NCI-H1417 (cell line): ENCODE measurements at regions not wholly inside any gene's neighbourhood (a gene's known extent, or its start where the extent isn't known, plus 50 kb on each side); places are given as distances from the start of the nearest gene placed in this dataset.

Source experiments
- DNase-seq, 3 experiments: peaks; one replicate each; lab custom pipeline; 2025; lab: John Stamatoyannopoulos, UW

GRCh38 chr16:35258381-35258780 is 1799.0 kb downstream of the TP53TG3F start:
- DNase-seq, result no peak

DNA sequence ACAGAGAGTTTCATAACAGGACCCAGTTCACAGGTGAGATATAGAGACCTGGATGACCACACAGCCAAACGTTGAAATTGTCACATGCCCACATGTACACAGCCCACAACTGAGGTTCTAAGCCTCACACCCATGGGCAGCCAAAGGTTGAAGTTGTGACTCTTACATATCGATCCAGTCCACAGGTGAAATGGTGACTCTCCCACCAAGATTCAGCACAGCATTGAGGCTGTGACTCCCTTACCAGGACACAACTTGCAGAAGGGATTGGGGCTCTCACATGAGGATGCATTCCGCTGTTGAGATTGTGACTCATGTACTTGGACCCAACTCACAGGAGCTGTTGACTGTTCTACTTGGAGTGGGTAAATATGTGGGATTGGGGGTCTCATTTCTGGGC is 1836.4 kb downstream of the TP53TG3F start:
- DNase-seq, result no peak

GRCh38 chr16:35296962-35297653 is 1837.7 kb downstream of the TP53TG3F start:
- DNase-seq, result no peak

- no peak for DNase-seq
These were observed 1839.2 kb downstream of the TP53TG3F start for GRCh38 chr16:35298460-35299243.

DNA sequence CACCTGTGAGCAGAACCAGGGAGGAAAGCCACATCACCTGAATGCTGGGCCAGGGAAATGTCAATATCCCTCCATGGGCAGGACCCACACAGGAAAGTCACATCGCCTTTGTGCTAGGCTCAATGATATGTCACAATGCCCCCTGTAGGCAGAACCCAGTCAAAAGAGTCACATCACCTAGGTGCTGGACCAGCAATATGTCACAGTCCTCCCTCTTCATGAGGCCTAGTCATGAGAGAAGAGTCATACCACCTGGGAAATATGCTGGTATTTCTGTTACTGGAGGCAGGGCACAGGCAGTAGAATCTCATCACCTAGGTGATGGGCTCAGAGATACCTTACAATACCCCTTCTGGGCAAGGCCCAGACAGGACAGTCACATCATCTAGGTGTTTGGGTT is 1843.4 kb downstream of the TP53TG3F start:
- no peak for DNase-seq

DNA sequence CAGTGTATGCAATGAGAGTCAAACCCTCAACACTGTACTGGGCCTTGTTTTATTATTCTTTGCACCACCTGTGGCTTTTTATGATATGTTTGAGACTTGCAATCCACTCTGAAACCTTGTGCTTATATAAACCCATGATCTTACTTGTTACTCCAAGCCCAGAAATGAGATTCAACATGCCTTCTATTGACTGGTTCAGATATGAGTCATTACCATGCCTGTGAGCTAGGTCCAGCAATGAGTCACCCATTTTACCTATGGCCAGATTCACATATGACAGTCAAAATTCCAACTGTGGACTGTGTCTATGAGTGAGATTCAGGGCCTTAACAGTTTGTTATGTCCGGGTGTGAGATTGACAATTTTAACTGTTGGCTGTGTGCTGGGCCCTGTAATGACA is 1846.1 kb downstream of the TP53TG3F start:
- no peak for DNase-seq

DNA sequence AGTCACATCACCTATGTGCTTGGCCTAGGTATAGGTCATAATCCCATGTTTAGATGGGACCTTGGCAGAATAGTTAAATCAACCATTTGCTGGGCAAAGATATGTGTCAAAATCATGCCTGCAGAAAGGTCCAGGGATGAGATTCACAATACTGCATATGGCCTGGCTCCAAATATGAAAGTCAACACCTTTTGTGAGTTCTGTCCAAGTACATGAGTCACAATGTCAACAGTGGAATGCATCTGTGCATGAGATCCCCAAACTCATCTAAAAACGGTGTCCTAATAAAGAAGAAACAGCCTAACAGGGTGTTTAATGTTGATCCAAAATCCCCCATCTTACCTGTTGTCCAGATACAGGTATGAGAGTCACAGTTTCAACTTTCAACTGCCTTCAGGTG is 1847.5 kb downstream of the TP53TG3F start:
- DNase-seq, result no peak

DNA sequence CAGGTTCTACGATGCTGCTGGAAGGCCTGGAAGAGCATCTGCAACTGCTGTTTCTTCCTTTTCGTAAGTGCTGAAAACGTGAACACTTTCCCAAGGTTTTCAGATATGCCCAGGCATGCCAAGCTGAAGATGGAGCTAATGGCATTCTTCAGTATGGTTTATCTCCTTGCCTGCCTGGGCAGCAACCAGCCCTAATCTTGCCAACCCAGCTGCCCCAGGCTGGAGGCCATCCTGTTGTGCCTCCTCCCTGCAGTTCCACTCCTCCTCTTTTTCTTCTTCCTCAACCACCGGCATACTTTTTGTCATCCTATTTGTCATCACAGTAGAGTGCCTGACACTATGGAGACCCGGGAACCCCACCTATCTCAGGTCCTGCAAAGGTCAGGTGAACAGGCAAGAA is 1849.3 kb downstream of the TP53TG3F start:
- no peak for DNase-seq

DNA sequence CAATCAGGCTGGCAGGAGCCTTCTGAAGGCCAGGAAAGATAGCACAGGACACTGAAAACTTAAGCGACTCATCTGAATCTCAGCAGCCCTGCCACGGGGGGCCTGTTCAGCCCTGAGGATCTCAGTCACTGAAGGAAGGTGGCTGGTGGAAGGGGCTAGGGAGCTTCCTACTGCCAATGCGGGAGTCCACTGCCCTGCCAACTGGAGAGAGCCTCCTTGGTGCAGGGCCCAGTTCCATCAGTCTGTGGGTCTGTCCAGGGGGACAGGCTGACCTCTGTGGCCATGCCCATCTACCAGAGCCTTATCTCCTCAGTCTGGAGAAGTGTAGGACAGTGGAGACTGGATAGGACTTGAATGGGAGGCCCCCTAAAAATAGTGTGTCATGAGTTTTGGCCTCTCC is 1851.6 kb downstream of the TP53TG3F start:
- DNase-seq, result no peak

DNA sequence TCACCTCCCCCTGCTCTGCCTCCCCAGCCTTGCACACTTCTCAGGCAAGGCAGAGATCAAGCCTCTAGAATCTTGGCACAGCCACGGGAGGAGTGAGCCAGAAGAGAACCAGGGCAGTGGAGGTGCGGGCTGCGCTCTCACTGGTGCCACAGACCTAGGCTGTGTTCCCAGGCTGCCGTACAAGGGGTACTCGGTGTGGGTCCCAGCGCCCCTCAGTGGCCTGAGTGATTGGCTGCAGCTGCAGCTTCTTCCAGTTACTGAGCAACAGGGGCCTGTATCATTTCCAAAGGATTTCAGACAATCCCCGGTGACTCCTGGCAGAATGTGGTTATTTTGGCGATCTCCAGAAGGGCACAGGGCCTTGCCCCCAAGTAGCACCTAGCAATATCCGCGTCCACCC is 1852.1 kb downstream of the TP53TG3F start:
- DNase-seq, result no peak

- no peak for DNase-seq
These were observed 1854.9 kb downstream of the TP53TG3F start for GRCh38 chr16:35314298-35314697.

DNA sequence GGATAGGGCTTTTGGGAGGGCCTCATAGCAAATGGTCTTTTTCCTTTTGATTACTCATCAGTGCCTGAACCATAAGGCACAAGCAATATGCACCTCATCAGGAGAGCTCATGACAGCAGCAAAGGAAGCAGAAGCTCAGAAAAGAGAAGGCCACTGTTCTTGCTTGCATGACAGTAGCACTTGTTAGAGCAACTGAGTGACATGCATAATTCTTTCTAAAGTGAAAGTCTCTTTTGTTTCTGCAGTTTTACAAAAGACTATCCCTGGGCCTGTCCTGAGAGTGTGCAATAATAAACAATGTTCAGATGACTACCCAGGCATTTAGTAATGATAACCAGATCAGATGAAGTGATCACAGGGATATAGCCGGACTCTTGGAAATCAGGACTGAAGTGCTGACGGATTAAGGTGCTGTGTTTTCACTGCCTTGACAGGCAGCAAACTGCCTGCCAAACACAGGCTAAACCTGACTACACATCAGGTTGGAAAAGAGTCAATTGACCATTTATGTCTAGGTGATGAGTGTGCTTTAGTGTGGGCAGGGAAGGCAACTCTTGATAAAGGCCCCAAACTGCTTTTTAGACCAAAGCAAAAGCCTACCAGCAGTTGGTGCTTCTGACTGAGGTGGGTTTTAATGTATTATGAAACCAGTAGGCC is 1860.3 kb downstream of the TP53TG3F start:
- no peak for DNase-seq

DNA sequence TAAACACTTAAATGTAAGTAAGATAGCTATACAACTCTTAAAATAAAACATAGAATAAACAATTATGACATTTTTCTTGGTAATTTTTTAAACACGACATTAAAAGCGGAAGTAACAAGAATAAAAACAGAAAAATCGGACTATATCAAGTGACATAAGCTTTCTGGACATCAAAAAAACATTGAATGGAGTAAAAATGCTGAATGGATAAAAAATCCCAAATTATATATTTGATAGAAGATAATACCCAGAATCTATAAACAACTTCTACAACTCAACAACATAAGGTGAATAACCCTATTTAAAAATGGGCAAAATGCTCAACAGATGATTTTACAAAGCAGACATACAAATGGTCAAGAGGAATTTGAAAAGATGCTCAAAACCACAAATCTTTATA is 1866.5 kb downstream of the TP53TG3F start:
- no peak for DNase-seq

- DNase-seq, result no peak
These were observed 1879.9 kb downstream of the TP53TG3F start for GRCh38 chr16:35339337-35339736.

GRCh38 chr16:35342012-35342411 is 1882.6 kb downstream of the TP53TG3F start:
- no peak for DNase-seq

GRCh38 chr16:35344012-35344762 is 1884.8 kb downstream of the TP53TG3F start:
- DNase-seq, result no peak

DNA sequence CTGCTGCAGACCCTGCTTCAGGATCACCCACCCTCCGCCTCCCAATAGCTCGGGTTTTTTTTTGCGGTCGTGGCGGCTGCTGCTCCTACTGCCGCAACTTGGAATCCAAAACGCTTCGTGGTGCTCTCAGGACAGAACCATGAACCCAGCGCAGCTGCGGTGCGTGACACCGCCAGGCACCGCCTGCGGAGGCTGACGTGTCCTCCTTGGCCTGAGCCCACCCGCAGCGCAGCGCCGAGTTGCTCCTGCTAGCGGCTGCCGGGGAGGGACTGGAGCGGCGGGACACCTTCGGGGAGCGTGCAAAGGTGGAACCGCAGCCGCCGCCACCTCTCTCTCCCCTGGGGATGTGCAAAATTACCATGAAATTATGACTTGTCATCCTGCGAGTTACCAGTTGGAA is 1893.0 kb downstream of the TP53TG3F start:
- no peak for DNase-seq

- DNase-seq, result no peak
These were observed 1904.1 kb downstream of the TP53TG3F start for GRCh38 chr16:35363510-35363909.

- DNase-seq, result no peak
These were observed 1904.9 kb downstream of the TP53TG3F start for GRCh38 chr16:35364263-35364662.

DNA sequence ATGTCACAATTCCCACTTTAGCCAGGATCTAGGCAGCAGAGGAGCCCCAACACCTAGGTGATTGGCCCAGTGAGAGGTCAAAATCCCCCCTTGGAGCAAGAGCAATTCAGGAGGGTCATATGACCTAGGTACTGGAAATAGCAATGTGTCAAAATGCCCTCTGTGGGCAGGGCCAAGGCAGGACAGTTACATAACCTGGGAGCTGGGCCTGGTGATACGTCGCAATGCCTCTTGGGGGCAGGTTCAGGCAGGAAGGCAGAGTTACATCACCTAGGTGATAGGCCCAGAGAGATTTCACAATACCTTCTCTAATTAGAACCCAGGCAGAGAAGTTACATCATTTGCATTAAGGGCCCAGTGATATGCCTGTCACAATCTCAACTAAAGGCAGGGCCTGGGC is 1906.3 kb downstream of the TP53TG3F start:
- DNase-seq, result no peak

GRCh38 chr16:35370617-35371016 is 1911.2 kb downstream of the TP53TG3F start:
- no peak for DNase-seq

GRCh38 chr16:35377142-35377541 is 1917.7 kb downstream of the TP53TG3F start:
- DNase-seq, result no peak
